HG02840 (cell line): ENCODE measurements at regions not wholly inside any gene's neighbourhood (a gene's known extent, or its start where the extent isn't known, plus 50 kb on each side); places are given as distances from the start of the nearest gene placed in this dataset.
"Not testable (repeated sequence)": the region's sequence is repeated elsewhere in the genome, so short reads cannot be mapped to it uniquely, and the experiment has no call there.

Source experiments
- ATAC-seq: cut with Tn5 transposase; IDR thresholded peaks from one replicate; pipeline ENCODE4 v1.9.1; 2021; ENCODE audit warnings: mild to moderate bottlenecking, moderate library complexity, moderate number of reproducible peaks; ENCODE audit not compliant: unreplicated experiment, low FRiP score

DNA sequence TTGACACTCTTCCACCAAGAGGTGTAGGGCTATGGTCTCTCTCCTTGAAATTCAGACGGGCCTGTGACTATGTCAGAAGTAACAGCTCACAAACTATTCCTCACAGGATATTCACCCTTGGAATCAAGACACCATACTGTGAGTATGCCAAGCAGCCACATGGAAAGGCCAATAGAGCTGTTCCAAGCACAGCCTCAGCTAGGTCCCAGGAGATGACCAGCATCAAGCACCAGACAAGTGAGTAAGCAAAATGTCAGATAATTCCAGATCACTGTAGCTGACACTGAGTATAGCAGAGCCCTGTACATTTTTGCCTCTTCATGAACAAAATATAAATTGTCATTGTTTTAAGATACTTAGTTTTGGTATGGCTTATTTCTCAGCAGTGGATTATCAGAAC is 88.1 kb upstream of the KCND2 start:
- no peak for ATAC-seq

GRCh38 chr7:120185940-120186682 is 86.9 kb upstream of the KCND2 start:
- no peak for ATAC-seq

DNA sequence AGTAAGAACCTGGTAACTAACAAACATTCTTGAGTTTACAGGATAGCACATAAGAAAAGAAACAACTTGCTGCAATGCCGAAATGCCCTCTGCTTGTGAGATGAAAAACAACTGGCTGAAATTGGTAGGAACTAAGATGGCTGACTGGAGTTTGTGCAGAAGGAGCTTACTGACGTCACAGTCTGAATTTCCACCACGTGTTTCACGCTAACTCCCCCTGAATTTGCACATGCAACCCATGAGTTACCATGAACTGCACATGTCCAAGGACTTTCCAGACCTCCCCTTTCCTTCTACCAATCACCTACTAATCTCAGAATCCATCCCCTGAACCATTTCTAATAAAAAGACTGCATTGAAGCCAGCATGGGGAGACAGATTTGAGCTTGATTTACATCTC is 86.3 kb upstream of the KCND2 start:
- ATAC-seq = no peak

- no peak for ATAC-seq
These were observed 83.4 kb upstream of the KCND2 start for GRCh38 chr7:120189623-120190022.

GRCh38 chr7:120190109-120190508 is 82.9 kb upstream of the KCND2 start:
- ATAC-seq = no peak

DNA sequence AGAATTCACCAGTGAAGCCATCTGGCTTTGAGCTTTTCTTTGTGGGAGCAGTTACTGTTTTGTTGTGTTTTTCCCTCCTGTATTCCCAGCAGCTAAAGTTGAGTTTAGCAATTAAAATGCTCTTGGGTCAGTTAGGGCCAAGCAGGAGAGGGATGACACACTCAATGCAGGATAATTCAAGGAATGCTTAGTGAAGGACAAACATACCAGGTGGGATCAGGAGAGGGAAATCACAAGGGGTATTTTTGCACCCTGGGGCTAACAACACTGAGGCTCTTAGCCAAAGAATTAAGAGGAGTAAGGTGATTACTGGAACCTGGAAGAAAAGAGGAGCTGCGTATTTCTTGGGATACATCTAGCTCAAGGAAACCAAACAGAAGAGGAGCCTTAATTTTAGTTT is 82.4 kb upstream of the KCND2 start:
- no peak for ATAC-seq

- ATAC-seq = not testable (repeated sequence)
These were observed 81.6 kb upstream of the KCND2 start for GRCh38 chr7:120191423-120191822.

GRCh38 chr7:120201290-120201689 is 71.7 kb upstream of the KCND2 start:
- ATAC-seq = no peak

DNA sequence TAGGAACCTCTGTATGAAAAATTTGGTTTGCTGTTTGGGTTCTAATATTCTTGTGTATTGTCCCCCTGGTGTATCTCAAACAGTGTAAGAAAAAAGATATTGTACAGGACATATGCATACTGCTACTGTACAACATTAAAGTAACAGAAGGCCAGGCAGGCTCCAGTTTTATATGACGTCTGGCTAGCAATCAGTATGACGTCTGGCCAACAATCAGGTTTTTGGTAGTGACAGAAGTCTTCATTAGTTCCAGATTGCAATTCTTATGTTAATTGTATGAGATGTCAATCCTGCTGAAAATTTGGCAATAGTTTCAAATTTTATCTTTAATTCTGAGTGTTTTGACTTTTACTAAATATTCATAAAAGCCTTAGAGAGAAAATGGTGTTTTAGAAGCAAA is 67.9 kb upstream of the KCND2 start:
- no peak for ATAC-seq

DNA sequence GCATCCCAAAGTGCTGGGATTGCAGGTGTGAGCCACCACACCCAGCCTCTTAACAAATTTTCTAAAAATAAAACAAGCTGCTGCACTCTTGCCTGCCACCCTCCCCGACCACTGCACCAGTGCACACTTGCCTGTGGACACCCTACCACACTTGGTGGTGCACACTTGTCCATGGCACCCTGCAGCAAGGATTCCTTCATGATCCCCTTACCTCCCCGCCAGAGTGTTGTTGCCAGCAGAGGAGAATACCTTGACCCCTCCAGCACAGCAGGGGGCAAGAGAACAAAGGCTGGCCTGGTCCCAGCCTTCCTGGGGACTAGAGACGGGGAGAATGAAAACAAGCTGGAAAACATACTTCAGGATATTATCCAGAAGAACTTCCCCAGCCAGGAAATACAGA is 65.9 kb upstream of the KCND2 start:
- no peak for ATAC-seq

DNA sequence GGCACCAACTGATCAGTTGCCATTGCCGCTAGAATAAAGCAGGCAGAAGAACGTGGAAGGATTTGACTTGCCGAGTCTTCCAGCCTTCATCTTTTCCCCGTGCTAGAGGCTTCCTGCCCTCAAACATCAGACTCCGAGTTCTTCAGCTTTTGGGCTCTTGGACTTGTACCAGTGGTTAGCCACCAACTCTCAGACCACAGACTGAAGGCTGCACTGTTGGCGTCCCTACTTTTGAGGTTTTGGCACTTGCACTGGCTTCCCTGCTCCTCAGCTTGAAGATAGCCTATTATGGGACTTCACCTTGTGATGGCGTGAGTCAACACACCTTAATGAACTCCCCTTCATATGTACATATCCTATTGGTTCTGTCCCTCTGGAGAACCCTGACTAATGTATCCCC is 57.3 kb upstream of the KCND2 start:
- ATAC-seq = no peak

GRCh38 chr7:120216947-120217346 is 56.0 kb upstream of the KCND2 start:
- ATAC-seq = no peak

DNA sequence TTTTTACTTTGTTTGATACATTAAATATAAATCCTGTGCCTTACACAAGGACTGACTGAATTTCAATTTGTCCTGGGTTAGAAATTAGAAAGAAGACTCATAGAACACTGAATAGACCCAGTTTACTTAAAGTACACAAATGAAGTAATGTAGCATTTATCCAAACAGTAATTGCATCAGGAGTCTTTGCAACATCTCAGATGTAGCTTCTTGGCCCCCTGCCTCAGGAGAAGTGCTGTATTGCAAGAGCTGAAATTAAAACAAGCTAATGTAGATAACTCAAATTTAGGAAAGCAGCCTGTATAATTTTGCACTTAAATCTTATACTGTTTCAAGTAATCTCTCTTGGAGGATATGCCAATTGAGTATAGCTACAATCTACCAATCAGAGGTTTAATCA is 54.3 kb upstream of the KCND2 start:
- no peak for ATAC-seq

- no peak for ATAC-seq
These were observed 51.3 kb upstream of the KCND2 start for GRCh38 chr7:120221666-120222065.
